ENCODE measurements at regions not wholly inside any gene's neighbourhood (a gene's known extent, or its start where the extent isn't known, plus 50 kb on each side); places are given as distances from the start of the nearest gene placed in this dataset.

DNA sequence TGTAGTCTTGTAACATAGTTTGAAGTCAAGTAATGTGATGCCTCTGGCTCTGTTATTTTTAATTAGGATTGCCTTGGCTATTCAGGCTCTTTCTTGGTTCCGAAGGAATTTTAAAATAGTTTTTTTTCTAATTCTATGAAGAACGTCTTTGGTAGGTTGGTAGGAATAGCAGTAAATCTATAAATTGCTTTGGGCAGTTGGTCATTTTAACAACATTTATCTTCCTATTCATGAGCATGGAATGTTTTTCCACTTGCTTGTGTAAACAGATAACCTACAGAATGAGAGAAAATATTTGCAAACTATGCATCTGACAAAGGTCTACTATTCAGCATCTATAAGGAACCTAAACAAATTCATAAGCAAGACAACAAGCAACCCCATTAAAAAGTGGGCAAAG, 173.2 kb upstream of the TRPC7 start:
- Histone ChIP-seq H4K20me1 (ENCODE audit: insufficient read depth) (no peaks in the 10 kb centered on the region), H2AFZ (no peak overlapping the region), H3K9ac (no peak overlapping the region), H3K36me3 (ENCODE audit: low read depth) (no peaks in the 10 kb centered on the region), H3K9me2 (ENCODE audit: insufficient read depth) (no peaks in the 10 kb centered on the region), H3K4me2 (ENCODE audit: unreplicated experiment) (no peak overlapping the region), H3K4me3 (no peak overlapping the region), H3K9me3 (ENCODE audit: low read depth) (no peaks in the 10 kb centered on the region), H3K27ac (no peak overlapping the region), H3K79me2 (ENCODE audit: insufficient read depth) (no peaks in the 10 kb centered on the region), H3K27me3 (replicated peaks; ENCODE audit: insufficient read depth) (no peaks in the 10 kb centered on the region), H3K4me1 (ENCODE audit: insufficient read depth) (no peaks in the 10 kb centered on the region), H3F3A (ENCODE audit: insufficient read depth) (no peaks in the 10 kb centered on the region)
- 36% methylated on average over 2 of the region's 2 CpGs for WGBS, 2 experiments (ENCODE audit: low coverage in 1 of 2, low lambda C conversion rate in 2 of 2, missing lambda C conversion rate in 2 of 2)
- in situ Hi-C loops (cut with MboI) = no loop called here
- TF ChIP-seq EZH2 (IDR thresholded peaks at IDR 0.05; ENCODE audit: insufficient read depth, poor library complexity, severe bottlenecking) (no peak), EZH2phosphoT487 (IDR thresholded peaks at IDR 0.05; ENCODE audit: insufficient read depth, low read depth) (no peak)
- DNase-seq = no peak

DNA sequence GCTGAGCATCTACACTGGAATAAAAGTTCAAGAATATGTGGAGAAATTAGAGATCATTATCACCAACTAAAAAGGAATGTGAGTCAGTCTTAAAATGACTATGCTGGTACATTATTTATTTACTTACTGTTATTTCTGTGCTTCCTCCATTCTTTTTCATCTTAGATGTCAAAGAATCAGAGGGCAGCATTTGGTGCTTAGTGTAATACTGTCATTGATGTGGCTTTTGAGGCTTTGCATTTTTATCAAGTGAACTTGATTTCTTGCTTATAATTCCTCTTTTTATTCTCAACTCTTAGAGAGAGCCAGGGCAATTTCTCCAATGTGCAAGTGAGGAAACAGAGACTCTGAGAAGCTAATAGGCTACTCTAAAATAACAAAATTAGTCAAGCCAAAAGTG, 163.7 kb upstream of the TRPC7 start:
- H3K4me3 ChIP-seq = no peak overlapping the region
- in situ Hi-C loops (cut with MboI) = no loop called here
- no peaks in the 10 kb centered on the region for H4K20me1 ChIP-seq (ENCODE audit: insufficient read depth)
- no peaks in the 10 kb centered on the region for H3K4me1 ChIP-seq (ENCODE audit: insufficient read depth)
- TF ChIP-seq EZH2 (IDR thresholded peaks at IDR 0.05; ENCODE audit: insufficient read depth, poor library complexity, severe bottlenecking) (no peak), EZH2phosphoT487 (IDR thresholded peaks at IDR 0.05; ENCODE audit: insufficient read depth, low read depth) (no peak)
- no peaks in the 10 kb centered on the region for H3K36me3 ChIP-seq (ENCODE audit: low read depth)
- H3K9me2 ChIP-seq (ENCODE audit: insufficient read depth) = no peaks in the 10 kb centered on the region
- H3K27me3 ChIP-seq (replicated peaks; ENCODE audit: insufficient read depth) = no peaks in the 10 kb centered on the region
- no peak overlapping the region for H2AFZ ChIP-seq
- H3K79me2 ChIP-seq (ENCODE audit: insufficient read depth) = no peaks in the 10 kb centered on the region
- H3F3A ChIP-seq (ENCODE audit: insufficient read depth) = no peaks in the 10 kb centered on the region
- no peaks in the 10 kb centered on the region for H3K9me3 ChIP-seq (ENCODE audit: low read depth)
- no peak overlapping the region for H3K27ac ChIP-seq
- H3K9ac ChIP-seq = no peak overlapping the region
- no peak overlapping the region for H3K4me2 ChIP-seq (ENCODE audit: unreplicated experiment)
- no peak for DNase-seq

GRCh38 chr5:136528481-136529030, 163.2 kb upstream of the TRPC7 start:
- H3K4me2 ChIP-seq (ENCODE audit: unreplicated experiment) = no peak overlapping the region
- no peaks in the 10 kb centered on the region for H3K36me3 ChIP-seq (ENCODE audit: low read depth)
- H3K27ac ChIP-seq = no peak overlapping the region
- H3K9me2 ChIP-seq (ENCODE audit: insufficient read depth) = no peaks in the 10 kb centered on the region
- no peaks in the 10 kb centered on the region for H3F3A ChIP-seq (ENCODE audit: insufficient read depth)
- in situ Hi-C loops (cut with MboI) = no loop called here
- no peaks in the 10 kb centered on the region for H4K20me1 ChIP-seq (ENCODE audit: insufficient read depth)
- WGBS, 2 experiments (ENCODE audit: low coverage in 1 of 2, low lambda C conversion rate in 2 of 2, missing lambda C conversion rate in 2 of 2) = 61 to 68% methylated on average over 2 of the region's 2 CpGs
- H3K4me1 ChIP-seq (ENCODE audit: insufficient read depth) = no peaks in the 10 kb centered on the region
- H3K27me3 ChIP-seq (replicated peaks; ENCODE audit: insufficient read depth) = no peaks in the 10 kb centered on the region
- H3K79me2 ChIP-seq (ENCODE audit: insufficient read depth) = no peaks in the 10 kb centered on the region
- no peak for TF ChIP-seq EZH2phosphoT487 (IDR thresholded peaks at IDR 0.05; ENCODE audit: insufficient read depth, low read depth)
- no peak for TF ChIP-seq EZH2 (IDR thresholded peaks at IDR 0.05; ENCODE audit: insufficient read depth, poor library complexity, severe bottlenecking)
- no peak overlapping the region for H2AFZ ChIP-seq
- H3K9me3 ChIP-seq (ENCODE audit: low read depth) = no peaks in the 10 kb centered on the region
- DNase-seq = no peak
- H3K4me3 ChIP-seq = no peak overlapping the region
- H3K9ac ChIP-seq = no peak overlapping the region

- Histone ChIP-seq H3K4me1 (ENCODE audit: insufficient read depth) (no peaks in the 10 kb centered on the region), H4K20me1 (ENCODE audit: insufficient read depth) (no peaks in the 10 kb centered on the region), H3K79me2 (ENCODE audit: insufficient read depth) (no peaks in the 10 kb centered on the region), H3K4me3 (no peak overlapping the region), H3K36me3 (ENCODE audit: low read depth) (no peaks in the 10 kb centered on the region), H3K9ac (no peak overlapping the region), H3K27ac (no peak overlapping the region), H3K27me3 (replicated peaks; ENCODE audit: insufficient read depth) (no peaks in the 10 kb centered on the region), H3K4me2 (ENCODE audit: unreplicated experiment) (no peak overlapping the region), H3K9me2 (ENCODE audit: insufficient read depth) (no peaks in the 10 kb centered on the region), H3K9me3 (ENCODE audit: low read depth) (no peaks in the 10 kb centered on the region), H2AFZ (no peak overlapping the region), H3F3A (ENCODE audit: insufficient read depth) (no peaks in the 10 kb centered on the region)
- TF ChIP-seq EZH2 (IDR thresholded peaks at IDR 0.05; ENCODE audit: insufficient read depth, poor library complexity, severe bottlenecking) (no peak), EZH2phosphoT487 (IDR thresholded peaks at IDR 0.05; ENCODE audit: insufficient read depth, low read depth) (no peak)
- in situ Hi-C loops (cut with MboI) = no loop called here
- WGBS, 2 experiments (ENCODE audit: low coverage in 1 of 2, low lambda C conversion rate in 2 of 2, missing lambda C conversion rate in 2 of 2) = 34 to 38% methylated on average over 4 of the region's 4 CpGs
- no peak for DNase-seq
Measured at GRCh38 chr5:136527311-136527710, 162.0 kb upstream of the TRPC7 start.

DNA sequence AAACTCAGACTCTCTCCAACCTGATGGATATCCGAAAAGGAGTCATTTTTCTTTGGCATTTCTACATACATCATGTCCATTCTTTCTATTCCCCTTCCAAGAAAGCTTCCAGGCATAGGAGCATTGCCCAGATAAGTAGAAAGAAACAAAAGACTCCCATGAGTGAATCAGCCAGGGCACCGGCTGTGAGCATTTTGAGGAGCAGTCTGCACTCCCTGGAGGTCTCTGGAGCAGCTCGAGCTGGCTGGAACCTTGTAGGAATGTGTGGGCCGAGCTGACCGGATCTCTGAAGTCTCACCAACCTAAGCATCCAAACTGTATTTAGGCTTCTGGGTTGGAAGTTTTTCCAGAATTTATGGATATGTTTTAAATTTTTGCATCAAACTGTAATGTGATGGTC, 161.4 kb upstream of the TRPC7 start:
- Histone ChIP-seq H2AFZ (no peak overlapping the region), H3K9me3 (ENCODE audit: low read depth) (no peaks in the 10 kb centered on the region), H3K36me3 (ENCODE audit: low read depth) (no peaks in the 10 kb centered on the region), H3K27me3 (replicated peaks; ENCODE audit: insufficient read depth) (no peaks in the 10 kb centered on the region), H3K9ac (no peak overlapping the region), H3K4me3 (no peak overlapping the region), H3K4me2 (ENCODE audit: unreplicated experiment) (no peak overlapping the region), H3K27ac (no peak overlapping the region), H3K9me2 (ENCODE audit: insufficient read depth) (no peaks in the 10 kb centered on the region), H3K79me2 (ENCODE audit: insufficient read depth) (no peaks in the 10 kb centered on the region), H3F3A (ENCODE audit: insufficient read depth) (no peaks in the 10 kb centered on the region), H3K4me1 (ENCODE audit: insufficient read depth) (no peaks in the 10 kb centered on the region), H4K20me1 (ENCODE audit: insufficient read depth) (no peaks in the 10 kb centered on the region)
- DNase-seq = no peak
- in situ Hi-C loops (cut with MboI) = no loop called here
- TF ChIP-seq EZH2phosphoT487 (IDR thresholded peaks at IDR 0.05; ENCODE audit: insufficient read depth, low read depth) (no peak), EZH2 (IDR thresholded peaks at IDR 0.05; ENCODE audit: insufficient read depth, poor library complexity, severe bottlenecking) (no peak)
- WGBS, 2 experiments (ENCODE audit: low coverage in 1 of 2, low lambda C conversion rate in 2 of 2, missing lambda C conversion rate in 2 of 2) = 1 to 2% methylated on average over 5 of the region's 5 CpGs
